ENCODE measurements at regions not wholly inside any gene's neighbourhood (a gene's known extent, or its start where the extent isn't known, plus 50 kb on each side); places are given as distances from the start of the nearest gene placed in this dataset.

DNA sequence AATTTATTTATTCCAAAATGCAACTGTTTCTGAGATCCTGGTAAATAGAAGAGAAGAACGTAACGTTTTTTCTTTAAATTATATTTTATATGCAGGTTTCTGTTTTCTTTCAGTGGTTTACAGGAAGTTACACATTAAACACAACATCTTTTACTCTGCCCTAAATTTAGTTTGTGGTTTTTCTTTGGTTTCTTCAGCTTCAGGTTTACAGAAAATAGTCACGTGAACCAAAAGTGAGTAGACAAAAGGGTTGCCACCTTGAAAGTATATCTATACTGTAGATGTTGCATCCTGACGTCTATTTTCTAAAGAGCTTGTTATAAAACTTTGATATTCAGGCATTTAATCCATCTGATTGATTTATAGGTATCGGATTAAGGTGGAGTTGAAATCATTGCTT is 1236.6 kb downstream of the MAT2B start:
- TF ChIP-seq, protein P1, sequence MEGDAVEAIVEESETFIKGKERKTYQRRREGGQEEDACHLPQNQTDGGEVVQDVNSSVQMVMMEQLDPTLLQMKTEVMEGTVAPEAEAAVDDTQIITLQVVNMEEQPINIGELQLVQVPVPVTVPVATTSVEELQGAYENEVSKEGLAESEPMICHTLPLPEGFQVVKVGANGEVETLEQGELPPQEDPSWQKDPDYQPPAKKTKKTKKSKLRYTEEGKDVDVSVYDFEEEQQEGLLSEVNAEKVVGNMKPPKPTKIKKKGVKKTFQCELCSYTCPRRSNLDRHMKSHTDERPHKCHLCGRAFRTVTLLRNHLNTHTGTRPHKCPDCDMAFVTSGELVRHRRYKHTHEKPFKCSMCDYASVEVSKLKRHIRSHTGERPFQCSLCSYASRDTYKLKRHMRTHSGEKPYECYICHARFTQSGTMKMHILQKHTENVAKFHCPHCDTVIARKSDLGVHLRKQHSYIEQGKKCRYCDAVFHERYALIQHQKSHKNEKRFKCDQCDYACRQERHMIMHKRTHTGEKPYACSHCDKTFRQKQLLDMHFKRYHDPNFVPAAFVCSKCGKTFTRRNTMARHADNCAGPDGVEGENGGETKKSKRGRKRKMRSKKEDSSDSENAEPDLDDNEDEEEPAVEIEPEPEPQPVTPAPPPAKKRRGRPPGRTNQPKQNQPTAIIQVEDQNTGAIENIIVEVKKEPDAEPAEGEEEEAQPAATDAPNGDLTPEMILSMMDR (IDR thresholded peaks at IDR 0.05; ENCODE audit: poor library complexity) = no peak
- no peak for TF ChIP-seq EZH2phosphoT487 (IDR thresholded peaks at IDR 0.05; ENCODE audit: low read depth, severe bottlenecking, unreplicated experiment)

Measured in hepatocyte (in vitro differentiated cells).